ENCODE measurements at regions not wholly inside any gene's neighbourhood (a gene's known extent, or its start where the extent isn't known, plus 50 kb on each side); places are given as distances from the start of the nearest gene placed in this dataset.

DNA sequence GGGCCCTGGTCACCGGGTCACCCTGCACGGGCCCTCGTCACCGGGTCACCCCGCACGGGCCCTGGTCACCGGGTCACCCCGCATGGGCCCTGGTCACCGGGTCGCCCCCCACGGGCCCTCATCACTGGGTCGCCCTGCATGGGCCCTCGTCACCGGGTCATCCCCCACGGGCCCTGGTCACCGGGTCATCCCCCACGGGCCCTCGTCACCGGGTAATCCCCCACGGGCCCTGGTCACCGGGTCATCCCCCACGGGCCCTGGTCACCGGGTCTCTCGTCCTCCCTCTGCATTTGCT is 77.6 kb downstream of the RIPK4 start:
- H2BK120ac ChIP-seq (ENCODE audit: low read depth, low read length), result no peak overlapping the region
- no peak overlapping the region for H3K27ac ChIP-seq (replicated peaks; ENCODE audit: low read length)
- no peak overlapping the region for H3K4me3 ChIP-seq (ENCODE audit: low read length in 2 of 2)
- no CpG with 5 or more reads among the region's 24 CpGs for WGBS, 2 donors (ENCODE audit: extremely low coverage in 2 of 2, insufficient read length in 2 of 2, insufficient replicate concordance in 1 of 2)
- no peak overlapping the region for H4K8ac ChIP-seq (ENCODE audit: low read depth, low read length)
- no peak for DNase-seq (ENCODE audit: low spot score)
- peak overlapping the region; percentile 49 for H3K14ac ChIP-seq (ENCODE audit: low read length)
- no peak overlapping the region for H2BK15ac ChIP-seq (ENCODE audit: low read length)
- H4K91ac ChIP-seq (ENCODE audit: low read depth, low read length, poor library complexity), result no peak overlapping the region
- H2AFZ ChIP-seq (ENCODE audit: low read length), result no peak overlapping the region
- peak overlapping the region; percentile 40 for H3K18ac ChIP-seq (ENCODE audit: low read length)
- H3K4me1 ChIP-seq (ENCODE audit: control insufficient read depth in 2 of 2, insufficient read depth in 1 of 2, low read depth in 1 of 2, low read length in 2 of 2), result no peaks in the 10 kb centered on the region
- H3K4ac ChIP-seq (ENCODE audit: low read length), result no peak overlapping the region
- H3K23ac ChIP-seq (ENCODE audit: low read depth, low read length, poor library complexity), result peak overlapping the region; percentile 63
- no peak overlapping the region for H3K9ac ChIP-seq (ENCODE audit: low read depth, low read length, poor library complexity)
- H3K27me3 ChIP-seq (ENCODE audit: control insufficient read depth in 3 of 3, insufficient read depth in 3 of 3, low read depth in 1 of 3, low read length in 3 of 3), result no peaks in the 10 kb centered on the region
- no peaks in the 10 kb centered on the region for H3K79me1 ChIP-seq (ENCODE audit: low read depth, low read length)
- H3K4me2 ChIP-seq (ENCODE audit: insufficient read depth, low read length, poor library complexity, severe bottlenecking), result no peak overlapping the region
- H3K9me3 ChIP-seq (replicated peaks in 1 of 2; ENCODE audit: control insufficient read depth in 2 of 2, insufficient read depth in 1 of 2, low read depth in 1 of 2, low read length in 2 of 2), result no peaks in the 10 kb centered on the region
- H2BK5ac ChIP-seq (ENCODE audit: low read length), result no peak overlapping the region
- H2BK12ac ChIP-seq (ENCODE audit: low read length), result no peak overlapping the region
- H2AK5ac ChIP-seq (ENCODE audit: low read depth, low read length), result no peak overlapping the region
- H3K36me3 ChIP-seq (replicated peaks in 1 of 2; ENCODE audit: control insufficient read depth in 2 of 2, insufficient read depth in 2 of 2, low read length in 2 of 2), result no peaks in the 10 kb centered on the region

DNA sequence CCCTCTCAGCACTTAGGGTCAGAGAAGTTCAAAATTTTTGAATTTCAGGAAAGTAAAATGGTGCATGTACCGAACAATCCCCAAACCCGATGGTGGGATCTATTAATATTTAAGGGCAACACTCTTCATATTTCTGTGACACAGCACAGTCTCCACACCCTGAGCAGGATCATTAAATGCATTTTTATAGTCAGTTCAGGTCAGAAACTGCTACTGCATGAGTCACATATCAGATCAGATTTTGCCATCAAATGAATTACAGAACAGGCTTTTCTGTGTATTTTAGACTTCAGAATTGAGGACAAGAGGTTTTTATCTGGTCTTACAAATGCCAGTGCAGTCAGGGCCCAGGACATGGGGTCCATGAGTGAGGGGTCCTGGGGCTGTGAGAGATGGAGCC is 79.2 kb downstream of the RIPK4 start:
- no peak overlapping the region for H3K9ac ChIP-seq (ENCODE audit: low read depth, low read length, poor library complexity)
- no peak overlapping the region for H3K27ac ChIP-seq (replicated peaks; ENCODE audit: low read length)
- H3K23ac ChIP-seq (ENCODE audit: low read depth, low read length, poor library complexity), result no peak overlapping the region
- H3K18ac ChIP-seq (ENCODE audit: low read length), result no peak overlapping the region
- H4K8ac ChIP-seq (ENCODE audit: low read depth, low read length), result no peak overlapping the region
- no peak for DNase-seq (ENCODE audit: low spot score)
- WGBS, 2 donors (ENCODE audit: extremely low coverage in 2 of 2, insufficient read length in 2 of 2, insufficient replicate concordance in 1 of 2), result no CpG with 5 or more reads among the region's 2 CpGs
- no peak overlapping the region for H4K91ac ChIP-seq (ENCODE audit: low read depth, low read length, poor library complexity)
- H2BK120ac ChIP-seq (ENCODE audit: low read depth, low read length), result no peak overlapping the region
- no peaks in the 10 kb centered on the region for H3K9me3 ChIP-seq (replicated peaks in 1 of 2; ENCODE audit: control insufficient read depth in 2 of 2, insufficient read depth in 1 of 2, low read depth in 1 of 2, low read length in 2 of 2)
- H3K27me3 ChIP-seq (ENCODE audit: control insufficient read depth in 3 of 3, insufficient read depth in 3 of 3, low read depth in 1 of 3, low read length in 3 of 3), result no peaks in the 10 kb centered on the region
- no peaks in the 10 kb centered on the region for H3K36me3 ChIP-seq (replicated peaks in 1 of 2; ENCODE audit: control insufficient read depth in 2 of 2, insufficient read depth in 2 of 2, low read length in 2 of 2)
- no peak overlapping the region for H3K4me3 ChIP-seq (ENCODE audit: low read length in 2 of 2)
- H3K79me1 ChIP-seq (ENCODE audit: low read depth, low read length), result no peaks in the 10 kb centered on the region
- no peak overlapping the region for H2BK12ac ChIP-seq (ENCODE audit: low read length)
- no peak overlapping the region for H3K14ac ChIP-seq (ENCODE audit: low read length)
- H2BK5ac ChIP-seq (ENCODE audit: low read length), result no peak overlapping the region
- no peak overlapping the region for H3K4ac ChIP-seq (ENCODE audit: low read length)
- H2AK5ac ChIP-seq (ENCODE audit: low read depth, low read length), result no peak overlapping the region
- H2AFZ ChIP-seq (ENCODE audit: low read length), result no peak overlapping the region
- H3K4me1 ChIP-seq (ENCODE audit: control insufficient read depth in 2 of 2, insufficient read depth in 1 of 2, low read depth in 1 of 2, low read length in 2 of 2), result no peaks in the 10 kb centered on the region
- no peak overlapping the region for H2BK15ac ChIP-seq (ENCODE audit: low read length)
- H3K4me2 ChIP-seq (ENCODE audit: insufficient read depth, low read length, poor library complexity, severe bottlenecking), result no peak overlapping the region

DNA sequence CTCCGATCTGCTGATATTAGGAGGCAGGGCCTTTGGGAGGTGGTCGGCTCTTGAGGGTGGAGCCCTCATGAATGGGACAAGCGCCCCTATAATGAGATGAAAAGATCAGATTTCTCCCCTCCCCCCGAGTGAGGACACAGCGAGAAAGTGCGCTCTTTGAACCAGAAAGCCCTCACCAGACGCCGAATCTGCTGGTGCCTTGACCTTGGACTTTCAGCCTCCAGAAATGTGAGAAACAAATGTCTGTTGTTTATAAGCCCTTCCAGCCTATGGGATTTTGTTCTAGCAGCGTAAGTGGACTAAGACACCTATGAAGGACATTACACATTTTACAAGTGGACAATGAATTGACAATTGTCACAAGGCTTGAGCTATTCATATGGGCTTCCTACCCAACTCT is 80.2 kb downstream of the RIPK4 start:
- Histone ChIP-seq H2BK15ac (ENCODE audit: low read length) (no peak overlapping the region), H4K8ac (ENCODE audit: low read depth, low read length) (no peak overlapping the region), H3K18ac (ENCODE audit: low read length) (no peak overlapping the region), H2BK120ac (ENCODE audit: low read depth, low read length) (no peak overlapping the region), H2AK5ac (ENCODE audit: low read depth, low read length) (no peak overlapping the region), H3K9ac (ENCODE audit: low read depth, low read length, poor library complexity) (no peak overlapping the region), H2BK5ac (ENCODE audit: low read length) (no peak overlapping the region), H3K4ac (ENCODE audit: low read length) (no peak overlapping the region), H3K9me3 (replicated peaks in 1 of 2; ENCODE audit: control insufficient read depth in 2 of 2, insufficient read depth in 1 of 2, low read depth in 1 of 2, low read length in 2 of 2) (no peaks in the 10 kb centered on the region), H3K4me1 (ENCODE audit: control insufficient read depth in 2 of 2, insufficient read depth in 1 of 2, low read depth in 1 of 2, low read length in 2 of 2) (no peaks in the 10 kb centered on the region), H2BK12ac (ENCODE audit: low read length) (no peak overlapping the region), H3K23ac (ENCODE audit: low read depth, low read length, poor library complexity) (no peak overlapping the region), H2AFZ (ENCODE audit: low read length) (no peak overlapping the region), H3K14ac (ENCODE audit: low read length) (no peak overlapping the region), H3K79me1 (ENCODE audit: low read depth, low read length) (no peaks in the 10 kb centered on the region), H3K27ac (replicated peaks; ENCODE audit: low read length) (no peak overlapping the region), H3K4me3 (ENCODE audit: low read length in 2 of 2) (no peak overlapping the region), H3K27me3 (ENCODE audit: control insufficient read depth in 3 of 3, insufficient read depth in 3 of 3, low read depth in 1 of 3, low read length in 3 of 3) (no peaks in the 10 kb centered on the region), H4K91ac (ENCODE audit: low read depth, low read length, poor library complexity) (no peak overlapping the region), H3K4me2 (ENCODE audit: insufficient read depth, low read length, poor library complexity, severe bottlenecking) (no peak overlapping the region), H3K36me3 (replicated peaks in 1 of 2; ENCODE audit: control insufficient read depth in 2 of 2, insufficient read depth in 2 of 2, low read length in 2 of 2) (no peaks in the 10 kb centered on the region)
- no peak for DNase-seq (ENCODE audit: low spot score)
- no CpG with 5 or more reads among the region's 9 CpGs for WGBS, 2 donors (ENCODE audit: extremely low coverage in 2 of 2, insufficient read length in 2 of 2, insufficient replicate concordance in 1 of 2)

DNA sequence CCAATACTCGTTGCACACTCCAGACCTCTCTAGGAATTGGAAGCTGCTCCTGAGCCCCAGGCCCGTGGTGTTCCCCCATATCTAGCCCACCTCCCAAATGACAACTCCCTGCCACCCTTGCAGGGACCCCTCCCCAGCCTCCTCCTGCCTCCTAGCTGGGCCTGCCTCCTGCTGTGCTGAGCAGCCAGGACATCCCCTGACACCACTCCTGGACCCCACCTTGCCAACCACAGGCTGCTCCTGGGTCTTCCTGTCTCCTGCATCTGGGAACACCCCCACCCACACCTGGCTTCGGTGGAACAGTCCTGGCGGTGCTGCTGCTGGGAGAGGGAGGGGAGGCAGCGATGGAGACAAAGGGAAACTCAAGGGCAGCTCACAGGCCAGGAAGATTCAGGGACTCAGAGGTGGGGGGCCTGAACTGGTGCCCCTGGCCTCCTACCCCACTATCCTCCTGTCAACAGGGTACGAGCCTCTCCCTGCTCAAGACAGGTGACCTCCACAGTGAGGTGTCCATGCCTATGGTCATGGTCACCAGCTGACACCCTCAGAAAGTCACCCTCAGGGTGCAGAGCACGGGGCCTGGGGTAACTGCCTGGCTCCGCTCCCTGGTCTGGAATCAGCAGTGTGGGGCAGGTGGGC is 81.2 kb downstream of the RIPK4 start:
- no peak for DNase-seq (ENCODE audit: low spot score)
- Histone ChIP-seq H3K79me1 (ENCODE audit: low read depth, low read length) (no peaks in the 10 kb centered on the region), H4K91ac (ENCODE audit: low read depth, low read length, poor library complexity) (no peak overlapping the region), H3K4me2 (ENCODE audit: insufficient read depth, low read length, poor library complexity, severe bottlenecking) (no peak overlapping the region), H3K9me3 (replicated peaks in 1 of 2; ENCODE audit: control insufficient read depth in 2 of 2, insufficient read depth in 1 of 2, low read depth in 1 of 2, low read length in 2 of 2) (no peaks in the 10 kb centered on the region), H2BK5ac (ENCODE audit: low read length) (no peak overlapping the region), H2BK15ac (ENCODE audit: low read length) (peak overlapping the region; percentile 11), H3K4ac (ENCODE audit: low read length) (no peak overlapping the region), H2AK5ac (ENCODE audit: low read depth, low read length) (peak overlapping the region; percentile 41), H3K4me1 (ENCODE audit: control insufficient read depth in 2 of 2, insufficient read depth in 1 of 2, low read depth in 1 of 2, low read length in 2 of 2) (no peaks in the 10 kb centered on the region), H2AFZ (ENCODE audit: low read length) (no peak overlapping the region), H3K4me3 (ENCODE audit: low read length in 2 of 2) (no peak overlapping the region), H3K27me3 (ENCODE audit: control insufficient read depth in 3 of 3, insufficient read depth in 3 of 3, low read depth in 1 of 3, low read length in 3 of 3) (no peaks in the 10 kb centered on the region), H3K9ac (ENCODE audit: low read depth, low read length, poor library complexity) (no peak overlapping the region), H3K36me3 (replicated peaks in 1 of 2; ENCODE audit: control insufficient read depth in 2 of 2, insufficient read depth in 2 of 2, low read length in 2 of 2) (no peaks in the 10 kb centered on the region), H2BK12ac (ENCODE audit: low read length) (peak overlapping the region; percentile 73), H4K8ac (ENCODE audit: low read depth, low read length) (no peak overlapping the region), H3K23ac (ENCODE audit: low read depth, low read length, poor library complexity) (peak overlapping the region; percentile 22), H2BK120ac (ENCODE audit: low read depth, low read length) (no peak overlapping the region), H3K14ac (ENCODE audit: low read length) (peak overlapping the region; percentile 58), H3K27ac (replicated peaks; ENCODE audit: low read length) (no peak overlapping the region), H3K18ac (ENCODE audit: low read length) (peak overlapping the region; percentile 42)
- WGBS, 2 donors (ENCODE audit: extremely low coverage in 2 of 2, insufficient read length in 2 of 2, insufficient replicate concordance in 1 of 2), result no CpG with 5 or more reads among the region's 8 CpGs

Data from neuronal stem cell (in vitro differentiated cells).